ENCODE measurements at regions not wholly inside any gene's neighbourhood (a gene's known extent, or its start where the extent isn't known, plus 50 kb on each side); places are given as distances from the start of the nearest gene placed in this dataset.
A peak's percentile ranks its signal among the peaks of the same experiment; 100 is the strongest.
"Not testable (repeated sequence)": the region's sequence is repeated elsewhere in the genome, so short reads cannot be mapped to it uniquely, and the experiment has no call there.

GRCh38 chr16:29233705-29234404 is 172.7 kb downstream of the NPIPB11 start:
- intact Hi-C loops (cut with micrococcal nuclease); ATAC-seq; DNase-seq: not testable (repeated sequence)

- ATAC-seq (no peak), DNase-seq (no peak)
- intact Hi-C loops (cut with micrococcal nuclease) = no loop called here
Measured at GRCh38 chr16:29232811-29233704, 173.5 kb downstream of the NPIPB11 start.

GRCh38 chr16:29232160-29232705 is 174.3 kb downstream of the NPIPB11 start:
- ATAC-seq; intact Hi-C loops (cut with micrococcal nuclease); DNase-seq: not testable (repeated sequence)

DNA sequence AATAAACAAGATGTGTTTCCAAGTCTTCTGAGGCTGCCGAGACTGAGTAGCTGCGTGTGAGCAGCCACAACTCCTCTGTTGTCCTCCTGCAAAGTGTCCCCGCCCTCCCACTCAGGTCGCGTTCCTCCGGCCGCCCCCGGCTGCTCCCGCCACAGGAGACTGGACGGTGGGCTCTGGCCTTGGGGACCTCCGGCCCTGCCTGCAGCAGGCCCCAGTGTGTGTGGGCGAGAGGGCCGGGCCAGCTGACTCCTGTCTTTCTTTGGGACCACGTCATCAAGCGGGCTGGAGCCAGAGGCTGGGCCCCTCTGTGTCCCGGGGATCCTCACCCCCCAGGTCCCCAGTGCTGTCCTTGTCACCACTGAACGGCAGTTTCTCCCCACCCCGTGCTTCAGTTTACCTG is 175.3 kb downstream of the NPIPB11 start:
- DNase-seq (no peak), ATAC-seq (peak; percentile 34)
- intact Hi-C loops (cut with micrococcal nuclease) = no loop called here

GRCh38 chr16:29230671-29231096 is 175.8 kb downstream of the NPIPB11 start:
- peak; percentile 40 for ATAC-seq
- intact Hi-C loops (cut with micrococcal nuclease) = no loop called here
- no peak for DNase-seq

DNA sequence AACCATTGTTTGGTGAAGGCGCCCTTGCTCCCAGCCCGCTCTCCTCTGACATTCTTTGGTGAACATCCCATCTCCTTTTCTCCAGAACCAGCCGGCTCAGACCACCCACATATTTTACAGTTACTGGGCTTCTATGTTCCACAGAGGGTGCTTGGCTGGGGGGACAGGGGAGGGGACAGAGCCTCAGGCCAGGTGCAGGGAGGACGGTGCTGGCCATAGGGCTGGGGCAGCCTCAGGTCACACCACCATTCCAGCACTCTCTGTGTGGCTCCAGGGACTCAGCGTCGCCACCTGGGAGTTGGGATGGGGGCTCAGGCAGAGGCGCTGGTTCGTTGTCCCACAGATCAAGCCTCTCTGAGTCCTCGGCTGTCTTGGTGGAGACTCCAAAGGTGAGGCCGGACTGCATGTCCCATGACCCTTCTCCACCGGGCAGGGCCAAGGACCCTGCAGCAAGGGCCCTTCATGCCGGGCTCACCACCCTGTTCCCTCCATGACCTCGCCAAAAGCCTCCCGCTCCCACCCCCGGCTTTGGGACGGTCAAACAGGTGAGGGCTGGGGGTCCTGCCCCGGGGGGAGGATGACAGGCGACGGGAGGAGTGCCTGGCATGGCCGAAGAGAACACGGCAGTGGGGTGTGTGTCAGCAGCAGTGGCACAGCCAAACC is 176.4 kb downstream of the NPIPB11 start:
- DNase-seq; ATAC-seq; intact Hi-C loops (cut with micrococcal nuclease): not testable (repeated sequence)

DNA sequence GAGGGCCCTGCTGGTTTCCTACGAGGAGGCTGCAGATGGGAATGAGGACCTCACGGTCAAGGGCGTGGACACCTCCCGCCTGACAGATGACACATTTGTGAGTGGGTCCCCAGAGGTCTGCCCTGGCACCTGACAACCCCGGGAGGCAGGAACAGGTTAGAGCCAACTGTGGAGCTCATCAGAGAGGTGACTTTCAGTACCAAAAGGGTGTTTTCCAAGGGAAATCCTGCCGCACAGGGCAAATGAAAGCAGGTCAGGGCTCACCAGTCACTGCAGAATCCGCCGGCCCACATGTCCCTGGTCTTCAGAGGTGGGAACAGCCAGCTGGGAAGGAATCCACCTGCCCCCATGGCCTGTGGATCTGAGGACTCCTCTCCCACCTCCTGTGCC is 176.9 kb downstream of the NPIPB11 start:
- intact Hi-C loops (cut with micrococcal nuclease) = not testable (repeated sequence)

GRCh38 chr16:29228664-29229611 is 177.6 kb downstream of the NPIPB11 start:
- intact Hi-C loops (cut with micrococcal nuclease); ATAC-seq; DNase-seq: not testable (repeated sequence)

More for the DNA sequence above, 176.9 kb downstream of the NPIPB11 start:
- not testable (repeated sequence) for ATAC-seq, DNase-seq

- DNase-seq = peak; percentile 81
- intact Hi-C loops (cut with micrococcal nuclease) = not testable (repeated sequence)
- peak; percentile 91 for ATAC-seq
Measured at GRCh38 chr16:29227751-29228663, 178.5 kb downstream of the NPIPB11 start.

GRCh38 chr16:29226782-29227181 is 179.7 kb downstream of the NPIPB11 start:
- DNase-seq (no peak), ATAC-seq (no peak)
- intact Hi-C loops (cut with micrococcal nuclease) = no loop called here

- ATAC-seq; DNase-seq; intact Hi-C loops (cut with micrococcal nuclease): not testable (repeated sequence)
Measured at GRCh38 chr16:29224675-29225074, 181.8 kb downstream of the NPIPB11 start.

DNA sequence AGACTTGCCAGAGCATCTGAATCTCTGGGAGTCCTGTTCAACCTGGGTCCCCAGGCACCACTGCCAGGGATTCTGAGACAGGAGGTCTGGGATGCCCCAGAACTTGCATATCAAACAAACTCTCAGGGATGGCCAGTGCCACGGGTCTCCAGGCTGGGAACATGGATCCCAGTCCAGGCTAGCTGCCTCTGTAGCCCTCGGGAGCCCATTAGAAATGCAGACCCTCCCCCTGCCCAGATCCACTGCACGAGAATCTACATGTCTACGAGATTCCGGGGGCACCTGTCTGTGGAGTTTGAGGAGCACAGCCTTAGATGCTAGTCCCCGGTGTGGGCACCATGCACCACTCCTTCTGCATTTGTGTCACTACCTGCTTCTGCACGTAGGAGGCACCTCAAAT is 183.9 kb downstream of the NPIPB11 start:
- ATAC-seq; intact Hi-C loops (cut with micrococcal nuclease); DNase-seq: not testable (repeated sequence)

DNA sequence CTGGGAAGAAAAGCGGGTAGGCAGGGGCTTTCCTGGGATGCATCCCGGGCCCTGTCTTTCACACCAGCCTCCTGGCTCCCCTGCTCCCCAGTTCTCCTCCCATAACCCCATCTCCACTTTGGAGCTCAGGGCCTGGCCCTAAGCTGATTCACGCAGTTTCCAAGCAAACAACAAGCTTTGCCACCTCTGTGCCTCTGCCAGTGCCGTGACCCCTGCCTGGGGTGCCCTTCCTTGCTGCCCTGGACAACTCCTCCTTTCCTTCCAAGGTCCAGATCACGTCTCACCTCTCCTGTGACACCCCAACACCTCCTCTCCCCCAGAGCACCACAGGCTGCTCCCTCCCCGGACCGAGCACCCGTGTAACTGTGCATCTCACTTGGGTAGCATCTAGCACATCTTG is 184.5 kb downstream of the NPIPB11 start:
- DNase-seq; ATAC-seq; intact Hi-C loops (cut with micrococcal nuclease): not testable (repeated sequence)

DNA sequence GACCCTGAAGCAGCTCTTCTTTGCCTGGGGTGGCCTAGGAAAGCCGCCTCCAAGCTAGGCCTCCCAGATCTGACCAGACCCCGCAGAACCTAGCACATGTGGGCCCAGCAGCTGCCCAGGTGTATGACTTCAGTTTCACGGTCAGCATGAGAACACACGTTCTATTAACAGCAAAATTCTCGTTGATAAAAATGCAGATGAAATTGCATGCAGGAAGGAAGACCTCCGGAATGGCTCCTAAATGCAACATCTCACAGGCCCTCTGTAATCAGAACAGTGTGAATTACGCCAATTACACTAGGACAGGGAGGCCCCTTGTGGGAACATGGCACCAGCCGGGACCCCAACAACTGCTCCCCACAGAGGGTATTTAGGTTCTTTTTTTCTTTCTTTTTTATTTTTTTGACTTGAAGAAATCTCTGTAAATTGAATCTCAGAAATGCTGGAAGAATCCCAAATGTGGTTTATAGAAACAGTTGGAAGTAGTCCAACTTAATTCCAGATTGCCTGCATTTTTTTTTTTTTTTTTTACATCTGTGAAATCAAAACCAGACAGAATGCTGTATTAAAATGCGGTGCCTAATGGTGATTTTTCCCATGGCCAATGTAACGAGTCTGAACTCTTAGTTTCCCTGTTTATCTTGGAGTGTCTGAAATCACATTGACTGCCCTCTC is 185.1 kb downstream of the NPIPB11 start:
- intact Hi-C loops (cut with micrococcal nuclease); ATAC-seq; DNase-seq: not testable (repeated sequence)

- DNase-seq; intact Hi-C loops (cut with micrococcal nuclease): not testable (repeated sequence)
- ATAC-seq = peak; percentile 69
Measured at GRCh38 chr16:29220647-29221191, 185.8 kb downstream of the NPIPB11 start.

DNA sequence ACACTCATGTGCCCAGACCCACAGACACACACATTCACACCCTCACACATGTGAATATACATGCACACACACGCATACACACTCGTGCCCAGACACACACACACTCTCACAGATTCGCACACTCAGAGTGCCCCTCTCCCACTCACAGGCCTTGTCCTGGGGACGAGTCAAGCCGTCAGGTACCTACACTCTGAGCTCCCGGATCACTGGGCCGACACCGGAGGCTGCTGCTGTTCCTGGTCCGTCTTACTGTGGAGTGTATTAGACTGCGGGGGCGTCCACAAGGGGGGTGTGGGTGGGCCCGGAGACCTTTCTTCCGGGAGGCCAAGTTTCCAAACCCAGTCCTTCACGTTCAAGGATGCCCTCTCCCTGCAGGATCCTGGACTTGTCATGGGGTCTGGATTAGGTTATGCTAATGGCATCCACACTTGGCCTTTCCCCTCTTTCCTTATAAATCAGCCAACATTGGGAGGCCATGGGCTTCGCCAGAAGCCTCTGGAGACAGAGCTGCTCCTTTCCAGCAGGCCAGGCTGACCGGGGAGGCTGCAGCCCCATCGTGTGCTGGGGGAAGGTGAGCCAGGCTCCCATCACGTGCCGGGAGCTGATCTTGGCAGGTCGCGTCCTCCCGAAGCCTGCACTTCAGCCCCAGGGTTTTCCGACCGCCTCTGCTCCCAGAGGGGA is 186.4 kb downstream of the NPIPB11 start:
- DNase-seq; intact Hi-C loops (cut with micrococcal nuclease): not testable (repeated sequence)
- peak; percentile 51 for ATAC-seq
